HL-60 (cell line): ENCODE measurements at regions not wholly inside any gene's neighbourhood (a gene's known extent, or its start where the extent isn't known, plus 50 kb on each side); places are given as distances from the start of the nearest gene placed in this dataset.
"Not testable (repeated sequence)": the region's sequence is repeated elsewhere in the genome, so short reads cannot be mapped to it uniquely, and the experiment has no call there.

Experiments used
- DNase-seq, 2 experiments: peaks; one replicate each; pipeline ENCODE4 v3.0.0-alpha.2; 2010 to 2020; ENCODE audit warnings: low read depth in 1 of 2, low spot score in 1 of 2
- H3K27ac ChIP-seq: fragments of 250-450 bp; sonication (Bioruptor Pico); replicated peaks from 2 replicates; pipeline ENCODE4 v1.5.1; 2020; ENCODE audit warnings: mild to moderate bottlenecking, moderate library complexity
- H3K27me3 ChIP-seq: fragments of 250-450 bp; sonication (Bioruptor Pico); 2 replicates; pipeline ENCODE4 v1.5.1; 2021; ENCODE audit warnings: mild to moderate bottlenecking, moderate library complexity; ENCODE audit not compliant: insufficient read depth, poor library complexity, severe bottlenecking
- H3K4me3 ChIP-seq: replicated peaks from 2 replicates; pipeline ENCODE4 v1.5.1; 2011; ENCODE audit warnings: mild to moderate bottlenecking, control low read depth, low read length; ENCODE audit not compliant: insufficient read depth
- GABPA ChIP-seq: IDR thresholded peaks from 2 replicates; pipeline ENCODE4 v1.6.1; 2012; ENCODE audit warnings: low read depth
- POLR2AphosphoS5 ChIP-seq: IDR thresholded peaks from 2 replicates; pipeline ENCODE4 v1.6.1; 2012; ENCODE audit warnings: low read depth
- SPI1 ChIP-seq: IDR thresholded peaks from 2 replicates; pipeline ENCODE4 v1.6.1; 2012; ENCODE audit warnings: low read depth, mild to moderate bottlenecking, borderline replicate concordance
- TF ChIP-seq, protein P1 (sequence below): IDR thresholded peaks from one replicate; pipeline ENCODE4 v1.5.1; 2011; ENCODE audit warnings: low read length, control low read depth, inconsistent platforms; ENCODE audit not compliant: insufficient read depth
- TF ChIP-seq, protein P2 (sequence below): IDR thresholded peaks from 2 replicates; pipeline ENCODE4 v1.6.1; 2012; ENCODE audit warnings: low read depth; ENCODE audit not compliant: insufficient replicate concordance

DNA sequence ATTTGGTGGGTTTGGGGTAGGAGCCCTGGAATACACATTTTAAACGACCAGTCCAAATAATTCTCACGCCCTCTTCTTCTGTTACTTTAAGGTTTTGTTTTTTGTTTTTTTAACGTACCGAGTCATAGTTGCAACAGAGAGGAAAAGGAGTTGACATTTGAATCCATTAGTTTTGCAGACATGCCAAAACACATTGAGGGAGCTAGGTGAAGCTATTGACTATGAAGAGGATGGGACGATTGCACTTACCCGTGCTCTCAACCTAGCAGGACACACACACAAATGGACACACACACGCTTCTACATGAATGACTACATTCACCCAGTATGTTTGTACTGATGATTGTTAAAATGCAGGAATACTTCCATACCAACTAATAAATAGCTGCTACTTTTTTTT, 54.3 kb upstream of the CIT start:
- H3K4me3 ChIP-seq = no peak overlapping the region
- H3K27ac ChIP-seq = no peak overlapping the region
- TF ChIP-seq, protein P1, sequence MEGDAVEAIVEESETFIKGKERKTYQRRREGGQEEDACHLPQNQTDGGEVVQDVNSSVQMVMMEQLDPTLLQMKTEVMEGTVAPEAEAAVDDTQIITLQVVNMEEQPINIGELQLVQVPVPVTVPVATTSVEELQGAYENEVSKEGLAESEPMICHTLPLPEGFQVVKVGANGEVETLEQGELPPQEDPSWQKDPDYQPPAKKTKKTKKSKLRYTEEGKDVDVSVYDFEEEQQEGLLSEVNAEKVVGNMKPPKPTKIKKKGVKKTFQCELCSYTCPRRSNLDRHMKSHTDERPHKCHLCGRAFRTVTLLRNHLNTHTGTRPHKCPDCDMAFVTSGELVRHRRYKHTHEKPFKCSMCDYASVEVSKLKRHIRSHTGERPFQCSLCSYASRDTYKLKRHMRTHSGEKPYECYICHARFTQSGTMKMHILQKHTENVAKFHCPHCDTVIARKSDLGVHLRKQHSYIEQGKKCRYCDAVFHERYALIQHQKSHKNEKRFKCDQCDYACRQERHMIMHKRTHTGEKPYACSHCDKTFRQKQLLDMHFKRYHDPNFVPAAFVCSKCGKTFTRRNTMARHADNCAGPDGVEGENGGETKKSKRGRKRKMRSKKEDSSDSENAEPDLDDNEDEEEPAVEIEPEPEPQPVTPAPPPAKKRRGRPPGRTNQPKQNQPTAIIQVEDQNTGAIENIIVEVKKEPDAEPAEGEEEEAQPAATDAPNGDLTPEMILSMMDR = no peak
- TF ChIP-seq GABPA (no peak), SPI1 (no peak), POLR2AphosphoS5 (no peak)
- TF ChIP-seq, protein P2, sequence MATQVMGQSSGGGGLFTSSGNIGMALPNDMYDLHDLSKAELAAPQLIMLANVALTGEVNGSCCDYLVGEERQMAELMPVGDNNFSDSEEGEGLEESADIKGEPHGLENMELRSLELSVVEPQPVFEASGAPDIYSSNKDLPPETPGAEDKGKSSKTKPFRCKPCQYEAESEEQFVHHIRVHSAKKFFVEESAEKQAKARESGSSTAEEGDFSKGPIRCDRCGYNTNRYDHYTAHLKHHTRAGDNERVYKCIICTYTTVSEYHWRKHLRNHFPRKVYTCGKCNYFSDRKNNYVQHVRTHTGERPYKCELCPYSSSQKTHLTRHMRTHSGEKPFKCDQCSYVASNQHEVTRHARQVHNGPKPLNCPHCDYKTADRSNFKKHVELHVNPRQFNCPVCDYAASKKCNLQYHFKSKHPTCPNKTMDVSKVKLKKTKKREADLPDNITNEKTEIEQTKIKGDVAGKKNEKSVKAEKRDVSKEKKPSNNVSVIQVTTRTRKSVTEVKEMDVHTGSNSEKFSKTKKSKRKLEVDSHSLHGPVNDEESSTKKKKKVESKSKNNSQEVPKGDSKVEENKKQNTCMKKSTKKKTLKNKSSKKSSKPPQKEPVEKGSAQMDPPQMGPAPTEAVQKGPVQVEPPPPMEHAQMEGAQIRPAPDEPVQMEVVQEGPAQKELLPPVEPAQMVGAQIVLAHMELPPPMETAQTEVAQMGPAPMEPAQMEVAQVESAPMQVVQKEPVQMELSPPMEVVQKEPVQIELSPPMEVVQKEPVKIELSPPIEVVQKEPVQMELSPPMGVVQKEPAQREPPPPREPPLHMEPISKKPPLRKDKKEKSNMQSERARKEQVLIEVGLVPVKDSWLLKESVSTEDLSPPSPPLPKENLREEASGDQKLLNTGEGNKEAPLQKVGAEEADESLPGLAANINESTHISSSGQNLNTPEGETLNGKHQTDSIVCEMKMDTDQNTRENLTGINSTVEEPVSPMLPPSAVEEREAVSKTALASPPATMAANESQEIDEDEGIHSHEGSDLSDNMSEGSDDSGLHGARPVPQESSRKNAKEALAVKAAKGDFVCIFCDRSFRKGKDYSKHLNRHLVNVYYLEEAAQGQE = no peak
- no peaks in the 10 kb centered on the region for H3K27me3 ChIP-seq
- no peak for DNase-seq

DNA sequence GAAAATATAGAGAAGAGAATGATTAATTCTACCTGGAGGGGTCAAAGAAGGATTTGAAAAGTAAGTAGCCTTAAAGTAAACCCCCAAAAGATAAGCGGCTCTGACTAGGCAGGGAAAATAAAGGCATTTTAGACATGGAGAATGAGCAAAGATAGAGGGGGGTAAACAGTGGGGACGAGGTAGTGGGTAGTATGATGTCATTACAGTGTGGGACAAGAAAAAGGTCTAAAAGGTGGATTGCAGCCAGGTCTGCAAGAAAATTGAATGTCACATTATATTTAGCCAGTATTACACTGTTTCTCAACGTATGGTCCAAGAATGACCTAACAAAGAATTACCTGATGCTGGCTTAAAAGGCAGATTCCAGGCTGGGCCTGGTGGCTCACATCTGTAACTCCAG, 55.8 kb upstream of the CIT start:
- Histone ChIP-seq H3K27me3 (no peaks in the 10 kb centered on the region), H3K27ac (no peak overlapping the region), H3K4me3 (no peak overlapping the region)
- no peak for DNase-seq
- TF ChIP-seq POLR2AphosphoS5 (no peak), SPI1 (no peak), GABPA (no peak)
- TF ChIP-seq, protein P1 = no peak
- TF ChIP-seq, protein P2 = no peak

DNA sequence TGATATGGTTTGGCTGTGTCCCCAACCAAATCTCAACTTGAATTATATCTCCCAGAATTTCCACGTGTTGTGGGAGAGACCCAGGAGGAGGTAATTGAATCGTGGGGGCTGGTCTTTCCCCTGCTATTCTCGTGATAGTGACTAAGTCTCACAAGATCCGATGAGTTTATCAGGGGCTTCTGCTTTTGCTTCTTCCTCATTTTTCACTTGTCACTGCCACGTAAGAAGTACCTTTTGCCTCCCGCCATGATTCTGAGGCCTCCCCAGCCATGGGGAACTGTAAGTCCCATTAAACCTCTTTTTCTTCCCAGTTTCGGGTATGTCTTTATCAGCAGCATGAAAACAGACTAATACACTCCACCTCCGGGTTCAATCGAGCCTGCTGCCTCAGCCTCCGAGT, 54.3 kb upstream of the BICDL1 start:
- peak in 1 of 2 experiments; percentile 19 for DNase-seq
- H3K27ac ChIP-seq, H3K27me3 ChIP-seq, H3K4me3 ChIP-seq: not testable (repeated sequence)
- peak; percentile 49; the same call in 1 of the 2 replicates for TF ChIP-seq SPI1

DNA sequence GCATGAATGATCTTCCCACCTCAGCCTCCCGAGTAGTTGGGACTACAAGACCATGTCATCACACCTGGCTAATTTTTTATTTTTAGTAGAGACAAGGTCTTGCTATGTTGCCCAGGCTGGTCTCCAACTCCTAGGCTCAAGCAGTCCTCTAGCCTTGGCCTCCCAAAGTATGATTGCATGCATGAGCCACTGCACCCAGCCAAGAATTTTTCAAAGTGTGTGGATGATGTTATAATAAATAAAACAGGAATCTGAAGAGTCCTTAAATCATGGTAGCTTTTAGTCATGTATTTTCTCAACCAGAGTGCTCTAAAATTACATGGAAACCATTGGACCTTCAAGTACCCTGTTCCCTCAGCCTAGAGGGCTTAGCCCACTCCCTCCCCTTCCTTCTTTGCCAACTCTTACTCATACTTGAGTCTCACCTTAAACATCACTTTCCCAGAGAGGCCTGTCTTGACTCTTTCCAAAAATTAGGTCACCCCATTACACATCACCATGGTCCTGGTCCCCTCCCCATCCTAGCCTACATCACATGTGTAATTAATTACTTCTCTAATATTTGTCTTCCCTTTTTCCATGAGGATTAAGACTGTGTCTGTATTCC, 52.2 kb upstream of the BICDL1 start:
- no peak overlapping the region for H3K27ac ChIP-seq
- DNase-seq = no peak
- H3K27me3 ChIP-seq = no peaks in the 10 kb centered on the region
- TF ChIP-seq, protein P2 = no peak
- TF ChIP-seq POLR2AphosphoS5 (no peak), GABPA (no peak), SPI1 (no peak)
- TF ChIP-seq, protein P1 = no peak
- H3K4me3 ChIP-seq = no peak overlapping the region
